Liver (tissue), 8 donors: ENCODE measurements at regions not wholly inside any gene's neighbourhood (a gene's known extent, or its start where the extent isn't known, plus 50 kb on each side); places are given as distances from the start of the nearest gene placed in this dataset.

ENCODE experiments used
- DNase-seq: peaks from one replicate; pipeline ENCODE4 v3.0.0-alpha.2; 2017; ENCODE audit warnings: low spot score
- H3K27ac ChIP-seq, 2 donors: one replicate each; pipeline ENCODE4 v1.7.0; 2013; ENCODE audit warnings: inconsistent platforms in 2 of 2, low read length in 2 of 2, control low read depth in 1 of 2, low read depth in 1 of 2, mild to moderate bottlenecking in 1 of 2
- H3K27me3 ChIP-seq, 4 donors: one replicate each; pipeline versions ENCODE4 v1.6.1 to v1.7.0; 2013; ENCODE audit warnings: low read length in 3 of 4, inconsistent platforms in 1 of 4, mild to moderate bottlenecking in 1 of 4, moderate library complexity in 1 of 4; ENCODE audit not compliant: control insufficient read depth in 4 of 4, insufficient read depth in 4 of 4
- H3K36me3 ChIP-seq, 4 donors: one replicate each; pipeline versions ENCODE4 v1.6.1 to v1.7.0; 2013; ENCODE audit warnings: low read length in 3 of 4, mild to moderate bottlenecking in 3 of 4, low read depth in 1 of 4, moderate library complexity in 1 of 4; ENCODE audit not compliant: control insufficient read depth in 4 of 4, insufficient read depth in 3 of 4
- H3K4me1 ChIP-seq, 4 donors: one replicate each; pipeline versions ENCODE4 v1.6.1 to v1.7.0; 2013; ENCODE audit warnings: low read length in 3 of 4, mild to moderate bottlenecking in 3 of 4, moderate library complexity in 1 of 4; ENCODE audit not compliant: control insufficient read depth in 4 of 4, insufficient read depth in 4 of 4
- H3K4me3 ChIP-seq, 3 donors: one replicate each; pipeline versions ENCODE4 v1.6.1 to v1.7.0; 2013; ENCODE audit warnings: low read length in 3 of 3, control low read depth in 1 of 3, low read depth in 1 of 3, mild to moderate bottlenecking in 1 of 3
- H3K9ac ChIP-seq, 2 donors: one replicate each; pipeline ENCODE4 v1.7.0; 2013; ENCODE audit warnings: low read length in 2 of 2, mild to moderate bottlenecking in 2 of 2, moderate library complexity in 2 of 2, control low read depth in 1 of 2, low read depth in 1 of 2
- H3K9me3 ChIP-seq, 4 donors: one replicate each; pipeline versions ENCODE4 v1.6.1 to v1.7.0; 2013; ENCODE audit warnings: low read length in 3 of 4; ENCODE audit not compliant: control insufficient read depth in 4 of 4
- ATF3 ChIP-seq: IDR thresholded peaks from 2 replicates; pipeline ENCODE4 v1.6.1; 2016; ENCODE audit warnings: antibody characterized with exemption
- CTCF ChIP-seq: fragments of 150-350 bp; IDR thresholded peaks from 2 replicates; pipeline ENCODE4 v1.5.1; 2017; ENCODE audit warnings: improper control_type of control experiment, low read depth, low read length; ENCODE audit not compliant: missing input control
- EGR1 ChIP-seq, 2 donors: IDR thresholded peaks; 2 replicates each; pipeline ENCODE4 v1.6.1; 2016 to 2018; ENCODE audit warnings: antibody characterized with exemption in 2 of 2, low read depth in 2 of 2
- FOXA1 ChIP-seq: IDR thresholded peaks from 2 replicates; pipeline ENCODE4 v1.6.1; 2016; ENCODE audit warnings: antibody characterized with exemption
- FOXA2 ChIP-seq: IDR thresholded peaks from 2 replicates; pipeline ENCODE4 v1.6.1; 2016; ENCODE audit warnings: antibody characterized with exemption
- GABPA ChIP-seq, 2 donors: IDR thresholded peaks in 1 of 2; conservative IDR thresholded peaks in 1 of 2; 2 replicates each; pipeline ENCODE4 v1.6.1; 2016; ENCODE audit warnings: antibody characterized with exemption in 2 of 2, mild to moderate bottlenecking in 1 of 2, moderate library complexity in 1 of 2
- HNF4A ChIP-seq, 2 donors: conservative IDR thresholded peaks; 2 replicates each; pipeline ENCODE4 v1.6.1; 2016; ENCODE audit warnings: antibody characterized with exemption in 2 of 2, mild to moderate bottlenecking in 2 of 2
- HNF4G ChIP-seq: IDR thresholded peaks from 2 replicates; pipeline ENCODE4 v1.6.1; 2016; ENCODE audit warnings: antibody characterized with exemption
- JUND ChIP-seq, 2 donors: IDR thresholded peaks; 2 replicates each; pipeline ENCODE4 v1.6.1; 2016; ENCODE audit warnings: antibody characterized with exemption in 2 of 2
- MAX ChIP-seq: IDR thresholded peaks from 2 replicates; pipeline ENCODE4 v1.6.1; 2016; ENCODE audit warnings: antibody characterized with exemption
- NR2F2 ChIP-seq: IDR thresholded peaks from 2 replicates; pipeline ENCODE4 v1.6.1; 2016; ENCODE audit warnings: antibody characterized with exemption
- REST ChIP-seq: IDR thresholded peaks from 2 replicates; pipeline ENCODE4 v1.6.1; 2016; ENCODE audit warnings: antibody characterized with exemption, mild to moderate bottlenecking
- RXRA ChIP-seq, 2 donors: IDR thresholded peaks; 2 replicates each; pipeline ENCODE4 v1.6.1; 2017 to 2018; ENCODE audit warnings: antibody characterized with exemption in 2 of 2, mild to moderate bottlenecking in 1 of 2
- SP1 ChIP-seq: IDR thresholded peaks from 2 replicates; pipeline ENCODE4 v1.6.1; 2018; ENCODE audit warnings: antibody characterized with exemption, mild to moderate bottlenecking
- TAF1 ChIP-seq: conservative IDR thresholded peaks from 2 replicates; pipeline ENCODE4 v1.6.1; 2016; ENCODE audit warnings: antibody characterized with exemption, mild to moderate bottlenecking
- YY1 ChIP-seq: IDR thresholded peaks from 2 replicates; pipeline ENCODE4 v1.6.1; 2016; ENCODE audit warnings: antibody characterized with exemption, mild to moderate bottlenecking
- ZBTB33 ChIP-seq: IDR thresholded peaks from 2 replicates; pipeline ENCODE4 v1.6.1; 2016; ENCODE audit warnings: antibody characterized with exemption
- WGBS: extraction: QIAGEN DNeasy Blood & Tissue Kit; methylation state at CpG from one replicate; pipeline ENCODE4 v1.1.7; 2013; 5-methylcytosine and 5-hydroxymethylcytosine counted together
- donor health status: healthy.
- donor health status: healthy.
- donor health status: healthy.
- donor health status: healthy.
- donor health status: healthy.

- DNase-seq, result no peak
- Histone ChIP-seq H3K4me1 (no peaks in the 10 kb centered on the region), H3K36me3 (no peaks in the 10 kb centered on the region), H3K9me3 (no peaks in the 10 kb centered on the region), H3K4me3 (no peak overlapping the region), H3K27me3 (no peaks in the 10 kb centered on the region), H3K9ac (no peak overlapping the region), H3K27ac (no peak overlapping the region)
- TF ChIP-seq ZBTB33 (no peak), FOXA1 (no peak), JUND (IDR thresholded peaks at IDR 0.05) (no peak), FOXA2 (no peak), MAX (no peak), HNF4A (conservative IDR thresholded peaks at IDR 0.05) (no peak), EGR1 (IDR thresholded peaks at IDR 0.05; ENCODE audit: low read depth in 2 of 2) (no peak), NR2F2 (no peak), RXRA (IDR thresholded peaks at IDR 0.05) (no peak), ATF3 (no peak), TAF1 (no peak), REST (no peak), CTCF (no peak), GABPA (IDR thresholded peaks at IDR 0.05 in 1 of 2, conservative IDR thresholded peaks at IDR 0.05 in 1 of 2) (no peak), SP1 (no peak)
These were observed 701.5 kb downstream of the BCL11A start for GRCh38 chr2:59851836-59852475.

GRCh38 chr2:59850554-59850953 lies 702.9 kb downstream of the BCL11A start:
- no peaks in the 10 kb centered on the region for H3K9me3 ChIP-seq
- H3K27ac ChIP-seq, result no peak overlapping the region
- WGBS, result 80% methylated on average over 6 of the region's 6 CpGs
- no peaks in the 10 kb centered on the region for H3K27me3 ChIP-seq
- H3K36me3 ChIP-seq, result no peaks in the 10 kb centered on the region
- H3K4me1 ChIP-seq, result no peaks in the 10 kb centered on the region
- DNase-seq, result no peak
- no peak overlapping the region for H3K9ac ChIP-seq
- H3K4me3 ChIP-seq, result no peak overlapping the region
- TF ChIP-seq CTCF, result no peak
- TF ChIP-seq GABPA (IDR thresholded peaks at IDR 0.05 in 1 of 2, conservative IDR thresholded peaks at IDR 0.05 in 1 of 2), result no peak
- TF ChIP-seq JUND (IDR thresholded peaks at IDR 0.05), result no peak
- no peak for TF ChIP-seq HNF4G
- TF ChIP-seq TAF1, result no peak
- no peak for TF ChIP-seq FOXA1
- TF ChIP-seq YY1, result no peak
- no peak for TF ChIP-seq NR2F2
- no peak for TF ChIP-seq HNF4A (conservative IDR thresholded peaks at IDR 0.05)
- TF ChIP-seq ZBTB33, result no peak
- TF ChIP-seq RXRA (IDR thresholded peaks at IDR 0.05), result no peak
